HG03354 (cell line): ENCODE measurements at regions not wholly inside any gene's neighbourhood (a gene's known extent, or its start where the extent isn't known, plus 50 kb on each side); places are given as distances from the start of the nearest gene placed in this dataset.
"Not testable (repeated sequence)": the region's sequence is repeated elsewhere in the genome, so short reads cannot be mapped to it uniquely, and the experiment has no call there.

Experiments used
- ATAC-seq: cut with Tn5 transposase; IDR thresholded peaks from one replicate; pipeline ENCODE4 v1.9.1; 2021; ENCODE audit warnings: mild to moderate bottlenecking; ENCODE audit not compliant: unreplicated experiment, poor library complexity, severe bottlenecking

- peak; percentile 96 for ATAC-seq
Observed at GRCh38 chr7:82572195-82572880, 128.8 kb upstream of the CACNA2D1 start.

DNA sequence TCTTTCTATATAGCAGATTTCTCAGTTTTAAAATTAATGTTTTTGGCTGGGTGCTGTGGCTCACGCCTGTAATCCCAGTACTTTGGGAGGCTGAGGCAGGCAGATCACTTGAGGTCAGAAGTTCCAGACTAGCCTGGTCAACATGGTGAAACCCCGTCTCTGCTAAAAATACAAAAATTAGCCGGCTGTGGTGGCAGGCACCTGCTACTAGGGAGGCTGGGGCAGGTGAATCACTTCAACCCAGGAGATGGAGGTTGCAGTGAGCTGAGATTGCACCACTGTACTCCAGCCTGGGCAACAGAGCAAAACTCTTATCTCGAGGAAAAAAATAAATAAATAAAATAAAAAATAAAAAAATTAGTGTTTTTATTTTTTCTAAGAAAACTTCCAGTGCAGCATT, 127.5 kb upstream of the CACNA2D1 start:
- ATAC-seq, result not testable (repeated sequence)

DNA sequence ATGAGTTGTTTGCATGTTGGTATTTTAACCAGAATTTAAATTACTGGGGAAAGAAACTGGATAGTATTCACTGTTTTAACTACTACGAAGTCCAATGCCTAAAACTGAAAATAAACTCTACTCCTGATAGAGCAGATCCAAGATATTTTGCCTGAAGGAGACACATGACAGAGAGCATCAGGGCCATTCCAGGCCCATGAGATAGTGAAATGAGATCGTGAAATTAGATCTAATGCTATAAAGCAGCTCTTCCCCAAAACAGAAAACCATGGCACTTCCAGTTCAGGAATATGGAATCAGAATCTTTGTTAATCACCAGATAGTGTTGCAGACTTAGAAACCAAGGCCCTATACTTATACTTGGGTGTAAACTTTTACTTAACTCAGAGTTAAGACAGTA, 124.3 kb upstream of the CACNA2D1 start:
- ATAC-seq, result no peak

DNA sequence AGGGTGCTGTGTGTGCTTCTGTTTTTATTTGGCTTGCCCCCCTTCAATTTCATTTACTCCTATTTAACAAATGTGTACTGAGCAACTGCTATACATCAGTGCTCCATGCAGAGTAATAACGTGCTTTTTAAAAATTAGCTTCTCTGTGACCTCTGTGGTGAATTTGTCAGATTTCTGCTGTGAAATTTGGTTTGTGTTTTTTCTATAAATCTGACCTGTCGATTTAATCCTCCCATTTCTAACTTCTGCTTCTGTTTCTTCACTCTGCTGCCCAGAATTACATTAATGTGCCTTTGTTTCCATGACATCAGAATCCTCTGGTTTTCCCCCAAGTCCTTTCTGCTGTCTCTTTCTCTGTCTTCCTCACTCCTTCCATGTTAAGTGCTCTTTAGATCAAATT, 123.8 kb upstream of the CACNA2D1 start:
- ATAC-seq, result no peak

- ATAC-seq, result no peak
Observed at GRCh38 chr7:82566752-82567151, 123.2 kb upstream of the CACNA2D1 start.

DNA sequence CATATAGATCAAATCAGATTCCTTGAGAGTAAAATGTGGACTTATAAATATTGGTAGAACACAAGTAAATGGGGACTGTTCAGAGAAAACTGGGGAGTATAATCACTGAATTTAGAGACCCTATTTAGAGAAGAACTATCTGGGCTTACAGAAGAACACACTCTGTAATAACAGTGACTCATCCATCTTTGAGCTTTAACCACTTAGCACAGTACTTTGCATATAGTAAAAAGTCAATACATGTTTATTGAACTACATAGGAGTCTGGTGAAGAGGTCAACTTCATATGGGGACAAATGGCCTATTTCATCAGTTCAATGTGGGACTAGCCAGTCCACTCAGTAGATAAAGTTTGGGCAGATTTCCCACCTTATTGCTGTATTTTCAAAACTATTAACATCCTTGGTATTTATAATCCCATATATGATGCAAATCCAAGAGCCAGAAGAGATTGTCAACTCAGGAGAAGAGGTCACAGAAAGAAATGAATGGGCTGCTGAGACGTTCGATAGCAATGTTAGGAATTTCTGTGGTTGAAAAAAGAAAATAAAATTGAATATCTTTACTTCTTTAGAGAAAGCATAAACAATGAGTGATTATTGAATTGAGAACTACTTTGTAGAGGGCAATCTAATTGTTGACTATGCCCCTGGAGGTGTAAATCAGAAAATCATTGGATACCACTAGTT, 119.3 kb upstream of the CACNA2D1 start:
- ATAC-seq, result no peak

GRCh38 chr7:82559193-82559805, 115.7 kb upstream of the CACNA2D1 start:
- peak; percentile 51 for ATAC-seq

DNA sequence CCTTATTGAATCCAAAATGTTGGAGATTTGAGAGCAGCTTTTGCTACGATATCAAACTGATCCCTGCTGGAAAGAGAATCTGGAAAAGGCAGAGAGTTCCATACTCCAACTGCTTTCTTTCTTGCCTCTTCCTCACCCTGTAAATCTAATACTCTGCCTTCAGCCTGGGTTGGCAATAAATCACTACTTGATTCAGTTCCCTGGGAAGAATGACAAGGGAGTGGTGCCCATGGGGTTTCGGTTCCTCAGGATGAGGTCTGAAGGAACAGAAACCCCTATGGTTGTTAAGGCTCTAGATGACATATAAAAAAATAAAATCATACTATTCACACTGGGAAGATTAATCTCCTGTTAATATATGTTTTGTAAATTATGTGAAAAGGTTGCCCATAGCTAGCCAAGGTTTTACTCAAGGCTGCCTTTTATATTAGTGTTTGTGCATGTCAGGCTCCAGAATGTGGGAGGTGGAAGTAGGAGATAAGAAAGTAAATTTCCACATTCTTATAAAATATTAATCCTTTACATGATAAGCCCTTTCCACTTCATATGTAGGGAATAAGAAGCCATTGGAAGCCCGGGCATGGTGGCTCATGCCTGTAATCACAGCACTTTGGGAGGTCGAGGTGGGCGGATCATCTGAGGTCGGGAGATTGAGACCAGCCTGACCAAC, 106.2 kb upstream of the CACNA2D1 start:
- no peak for ATAC-seq

GRCh38 chr7:82548141-82548688, 104.6 kb upstream of the CACNA2D1 start:
- ATAC-seq, result no peak

DNA sequence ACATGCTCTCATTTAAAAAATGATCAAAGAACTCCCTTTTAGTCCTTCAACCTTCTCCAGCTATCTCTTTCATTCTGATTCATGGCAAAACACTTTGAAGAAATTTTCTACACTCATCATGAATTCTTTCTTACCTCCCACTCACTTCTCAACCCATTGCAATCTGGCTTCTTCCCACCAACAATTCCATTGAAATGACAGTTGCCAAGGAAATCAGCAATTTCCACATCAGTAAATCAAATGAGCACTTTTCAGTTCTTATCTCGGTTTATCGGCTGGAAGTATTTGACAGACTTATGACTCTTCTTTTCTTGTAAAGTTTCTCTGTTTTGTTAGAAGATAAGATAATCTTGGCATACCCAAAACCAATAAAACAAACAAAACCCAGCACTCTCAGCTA, 99.1 kb upstream of the CACNA2D1 start:
- ATAC-seq, result no peak

GRCh38 chr7:82539969-82540368, 96.4 kb upstream of the CACNA2D1 start:
- ATAC-seq, result no peak

- no peak for ATAC-seq
Observed at GRCh38 chr7:82534684-82535083, 91.1 kb upstream of the CACNA2D1 start.

GRCh38 chr7:82530361-82530760, 86.8 kb upstream of the CACNA2D1 start:
- ATAC-seq, result no peak

DNA sequence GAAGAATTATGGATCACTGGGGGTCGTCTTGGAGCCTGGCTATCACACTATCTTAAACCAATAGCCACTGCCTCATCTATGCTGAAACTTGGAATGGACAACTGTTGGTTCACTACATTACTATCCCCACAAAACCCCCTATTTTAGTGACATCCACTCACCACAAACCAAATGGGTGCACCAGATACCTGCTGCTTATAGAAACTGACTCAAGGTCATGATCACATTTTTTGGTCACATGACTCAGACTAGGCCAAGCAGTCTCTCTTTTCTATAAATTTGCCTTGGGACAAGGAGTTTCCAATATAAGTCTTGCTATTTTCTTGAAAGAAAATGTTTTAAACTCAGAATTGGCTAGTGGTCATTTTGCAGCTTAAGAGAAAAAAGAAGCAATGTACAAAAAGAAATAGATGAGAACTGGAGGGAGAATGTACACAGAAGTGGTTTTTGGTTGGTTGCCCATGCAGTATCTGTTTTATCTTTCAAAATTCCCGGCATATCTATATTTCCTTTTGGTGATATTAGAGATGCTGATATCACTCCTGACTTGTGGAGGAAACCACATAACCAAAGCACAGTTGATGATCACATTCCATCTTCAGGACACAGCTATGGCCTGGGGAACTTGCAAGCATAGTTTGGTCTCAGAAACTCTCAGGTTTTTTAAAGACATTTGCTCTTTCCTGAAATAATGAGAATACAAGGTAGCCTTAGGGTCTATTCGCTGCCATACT, 85.2 kb upstream of the CACNA2D1 start:
- no peak for ATAC-seq

DNA sequence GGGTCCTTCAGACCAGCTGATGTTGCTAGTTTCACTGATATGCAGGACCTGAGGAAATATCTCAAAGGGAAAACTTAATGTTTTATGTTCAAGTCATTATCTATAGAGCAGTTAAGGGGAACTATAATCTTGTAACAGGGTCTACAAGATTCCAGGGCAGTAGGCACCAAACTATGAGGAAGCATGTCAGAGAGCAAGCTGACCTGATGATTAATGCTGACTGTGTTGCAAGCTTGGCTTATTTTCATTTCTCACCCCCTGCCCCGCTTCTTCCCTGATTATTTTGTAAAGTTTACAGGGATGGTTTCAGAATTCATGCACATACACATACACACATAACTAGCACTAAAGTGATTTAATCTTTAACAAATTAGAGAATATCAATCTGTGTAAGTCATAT, 84.3 kb upstream of the CACNA2D1 start:
- ATAC-seq, result no peak

DNA sequence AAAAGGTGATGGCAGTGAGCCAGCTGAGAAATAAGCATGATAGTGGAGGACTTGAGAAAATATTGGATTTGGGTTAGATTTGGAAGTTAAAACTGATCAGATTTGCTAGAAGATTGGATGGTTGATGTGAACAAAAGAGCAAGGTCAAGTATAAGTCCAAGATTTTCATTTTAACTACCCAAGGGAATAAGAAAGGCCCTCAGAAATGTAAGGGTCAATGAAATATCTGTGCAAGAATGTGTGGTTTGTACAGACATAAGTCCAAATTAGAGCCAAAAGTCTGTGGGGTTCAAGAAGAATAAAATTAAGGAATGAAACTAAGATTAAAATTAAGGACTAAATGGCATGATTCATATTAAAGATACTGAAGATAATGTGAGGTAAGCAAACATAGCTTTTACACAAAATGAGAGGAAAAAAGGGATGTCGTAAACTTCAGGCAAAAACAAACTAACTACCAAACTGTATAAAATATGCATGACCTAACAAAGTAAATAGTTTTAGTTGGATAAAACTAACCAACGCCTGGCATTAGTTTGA, 78.4 kb upstream of the CACNA2D1 start:
- ATAC-seq, result no peak

- ATAC-seq, result no peak
Observed at GRCh38 chr7:82517050-82517449, 73.5 kb upstream of the CACNA2D1 start.

DNA sequence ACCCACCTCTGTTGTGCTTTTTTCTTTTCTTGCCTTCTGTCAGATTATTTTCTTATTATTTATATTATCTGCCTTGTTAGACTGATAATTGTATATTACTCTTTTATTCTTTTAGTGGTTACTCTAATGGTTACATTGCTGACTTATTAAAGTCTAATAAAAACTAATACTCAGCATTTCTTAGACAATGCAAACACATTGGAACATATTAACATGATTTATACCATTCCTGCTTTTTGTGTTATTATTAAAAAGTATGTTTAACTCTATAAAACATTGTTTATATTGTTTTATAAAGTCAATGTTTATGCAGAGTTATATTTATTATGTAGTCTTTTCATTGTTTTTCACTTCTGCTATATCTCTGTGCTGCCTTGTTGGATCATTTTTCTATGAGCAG, 68.0 kb upstream of the CACNA2D1 start:
- ATAC-seq, result no peak

DNA sequence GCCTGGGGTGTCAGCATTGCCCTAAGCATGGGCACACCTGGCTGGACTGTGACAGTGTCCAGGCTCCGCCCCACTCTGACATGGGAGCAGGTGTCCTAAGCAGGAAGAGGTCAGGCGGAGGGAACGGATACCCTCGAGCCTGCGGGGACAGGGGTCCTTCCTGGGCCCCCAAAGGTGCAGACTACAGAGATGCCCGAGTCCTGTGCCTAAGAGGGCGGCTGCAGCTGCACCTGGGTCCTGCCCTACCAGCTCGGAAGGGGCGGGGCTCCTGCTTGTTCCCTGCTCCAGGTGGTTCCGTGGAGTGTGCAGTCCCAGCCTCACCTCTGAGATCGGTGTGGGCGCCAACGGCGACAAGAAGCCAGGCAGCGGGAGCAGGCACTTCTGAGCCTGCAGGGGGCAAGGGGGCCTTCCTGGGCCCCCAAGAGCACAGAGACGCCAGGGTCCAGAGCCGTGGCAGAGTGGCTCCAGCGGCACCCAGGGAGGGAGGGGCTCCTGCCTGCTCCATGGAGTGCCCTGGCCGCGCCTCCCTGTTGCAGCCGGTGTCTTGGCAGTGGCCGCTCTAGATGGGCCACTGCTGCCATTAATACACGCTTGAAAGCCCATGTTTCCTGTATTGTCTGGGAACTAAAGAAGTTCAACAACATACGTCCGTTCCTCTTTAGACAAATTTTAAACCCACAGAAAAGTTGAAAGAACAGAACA, 64.5 kb upstream of the CACNA2D1 start:
- peak; percentile 42 for ATAC-seq
